DND-41 (cell line): ENCODE measurements at regions not wholly inside any gene's neighbourhood (a gene's known extent, or its start where the extent isn't known, plus 50 kb on each side); places are given as distances from the start of the nearest gene placed in this dataset.

ENCODE experiments used
- ATAC-seq: fragments of 200-7000 bp; cut with Tn5 transposase; 3 replicates; pipeline ENCODE4 v1.9.1; 2021; ENCODE audit warnings: low read depth; ENCODE audit not compliant: insufficient read depth
- DNase-seq: peaks from one replicate; pipeline ENCODE4 v3.0.0-alpha.2; 2020
- H2AFZ ChIP-seq: 2 replicates; pipeline ENCODE4 v1.6.0; 2012; ENCODE audit warnings: low read depth, low read length
- H3K27ac ChIP-seq: 2 replicates; pipeline ENCODE4 v1.5.1; 2012; ENCODE audit warnings: low read length, inconsistent platforms
- H3K27me3 ChIP-seq: fragments of 200-600 bp; sonication (generic); 2 replicates; pipeline ENCODE4 v1.6.0; 2012; ENCODE audit warnings: low read length, mild to moderate bottlenecking, inconsistent platforms; ENCODE audit not compliant: insufficient read depth, poor library complexity
- H3K36me3 ChIP-seq: 2 replicates; pipeline ENCODE4 v1.5.1; 2012; ENCODE audit warnings: low read length, inconsistent platforms; ENCODE audit not compliant: insufficient read depth
- H3K4me1 ChIP-seq: 2 replicates; pipeline ENCODE4 v1.5.1; 2012; ENCODE audit warnings: mild to moderate bottlenecking, low read length; ENCODE audit not compliant: insufficient read depth
- H3K4me2 ChIP-seq: 2 replicates; pipeline ENCODE4 v1.6.0; 2012; ENCODE audit warnings: mild to moderate bottlenecking, moderate library complexity, low read length, inconsistent platforms; ENCODE audit not compliant: insufficient read depth
- H3K4me3 ChIP-seq, 2 experiments: fragments of 200-600 bp in 1 of 2; shearing (Covaris generic) in 1 of 2; 2 replicates each; pipeline ENCODE4 v1.5.1; 2012 to 2016; ENCODE audit warnings: inconsistent platforms in 2 of 2, low read length in 2 of 2, mild to moderate bottlenecking in 2 of 2, low read depth in 1 of 2, moderate library complexity in 1 of 2
- H3K79me2 ChIP-seq: 2 replicates; pipeline ENCODE4 v1.6.0; 2012; ENCODE audit warnings: low read length, inconsistent platforms; ENCODE audit not compliant: insufficient read depth
- H3K9ac ChIP-seq: 2 replicates; pipeline ENCODE4 v1.6.0; 2012; ENCODE audit warnings: low read depth, mild to moderate bottlenecking, inconsistent platforms, low read length, moderate library complexity
- H3K9me3 ChIP-seq: 2 replicates; pipeline ENCODE4 v1.5.1; 2012; ENCODE audit warnings: low read length, moderate library complexity, mild to moderate bottlenecking, inconsistent platforms; ENCODE audit not compliant: insufficient read depth, severe bottlenecking
- H4K20me1 ChIP-seq: 2 replicates; pipeline ENCODE4 v1.6.0; 2012; ENCODE audit warnings: low read length; ENCODE audit not compliant: insufficient read depth
- CTCF ChIP-seq: IDR thresholded peaks from 2 replicates; pipeline ENCODE4 v1.5.1; 2012; ENCODE audit warnings: borderline replicate concordance, low read length, moderate library complexity, mild to moderate bottlenecking; ENCODE audit not compliant: poor library complexity, severe bottlenecking; ENCODE audit errors: extremely low read depth
- EZH2 ChIP-seq: IDR thresholded peaks from 3 replicates; pipeline ENCODE4 v1.6.1; 2012; ENCODE audit warnings: borderline replicate concordance, low read depth, mild to moderate bottlenecking, moderate library complexity, low read length, inconsistent platforms; ENCODE audit not compliant: severe bottlenecking

DNA sequence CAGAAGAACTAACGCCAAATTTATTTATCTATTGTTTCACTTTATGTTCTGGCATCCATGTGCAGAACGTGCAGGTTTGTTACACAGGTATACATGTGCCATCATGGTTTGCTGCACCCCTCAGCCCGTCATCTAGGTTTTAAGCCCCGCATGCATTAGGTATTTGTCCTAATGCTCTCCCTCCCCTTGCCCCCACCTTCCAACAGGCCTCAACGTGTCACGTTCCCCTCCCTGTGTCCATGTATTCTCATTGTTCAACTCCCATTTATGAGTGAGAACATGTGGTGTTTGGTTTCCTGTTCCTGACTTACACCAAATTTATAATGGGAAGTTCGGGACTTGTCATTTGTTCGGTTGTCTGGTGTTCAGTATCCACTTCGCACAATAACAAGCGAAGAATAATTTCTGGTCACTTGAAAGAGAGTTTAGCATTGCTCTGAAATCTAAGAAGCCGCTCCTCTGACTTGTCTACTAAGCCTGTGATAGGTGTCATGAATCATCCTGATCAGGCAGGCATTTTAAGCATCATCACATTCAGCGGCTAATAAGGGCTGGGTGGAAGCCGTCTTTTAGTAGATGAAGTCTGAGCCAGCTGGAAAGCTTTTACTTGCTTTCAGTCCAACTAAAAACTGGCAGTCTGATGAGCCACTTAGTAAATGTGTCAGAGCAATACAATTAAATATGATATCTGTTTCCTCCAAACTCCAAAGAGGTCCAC lies 1065.7 kb upstream of the PABPC4L start:
- H3K79me2 ChIP-seq, result no peaks in the 10 kb centered on the region
- no peaks in the 10 kb centered on the region for H3K9me3 ChIP-seq
- H3K4me3 ChIP-seq, result no peak overlapping the region
- H3K27me3 ChIP-seq, result no peaks in the 10 kb centered on the region
- DNase-seq (no peak), ATAC-seq (no peak)
- H3K4me1 ChIP-seq, result no peaks in the 10 kb centered on the region
- no peak overlapping the region for H2AFZ ChIP-seq
- no peaks in the 10 kb centered on the region for H3K36me3 ChIP-seq
- H3K4me2 ChIP-seq, result no peak overlapping the region
- H3K27ac ChIP-seq, result no peak overlapping the region
- no peaks in the 10 kb centered on the region for H4K20me1 ChIP-seq
- H3K9ac ChIP-seq, result no peak overlapping the region
- no peak for TF ChIP-seq EZH2
- no peak for TF ChIP-seq CTCF

GRCh38 chr4:135256111-135256510 lies 1054.5 kb upstream of the PABPC4L start:
- H2AFZ ChIP-seq, result no peak overlapping the region
- DNase-seq (no peak), ATAC-seq (no peak)
- TF ChIP-seq CTCF (no peak), EZH2 (no peak)
- H3K27me3 ChIP-seq, result no peaks in the 10 kb centered on the region
- no peaks in the 10 kb centered on the region for H3K9me3 ChIP-seq
- H3K9ac ChIP-seq, result no peak overlapping the region
- no peaks in the 10 kb centered on the region for H3K4me1 ChIP-seq
- no peaks in the 10 kb centered on the region for H3K36me3 ChIP-seq
- H3K27ac ChIP-seq, result no peak overlapping the region
- H4K20me1 ChIP-seq, result no peaks in the 10 kb centered on the region
- H3K4me2 ChIP-seq, result no peak overlapping the region
- H3K79me2 ChIP-seq, result no peaks in the 10 kb centered on the region
- H3K4me3 ChIP-seq, result no peak overlapping the region

DNA sequence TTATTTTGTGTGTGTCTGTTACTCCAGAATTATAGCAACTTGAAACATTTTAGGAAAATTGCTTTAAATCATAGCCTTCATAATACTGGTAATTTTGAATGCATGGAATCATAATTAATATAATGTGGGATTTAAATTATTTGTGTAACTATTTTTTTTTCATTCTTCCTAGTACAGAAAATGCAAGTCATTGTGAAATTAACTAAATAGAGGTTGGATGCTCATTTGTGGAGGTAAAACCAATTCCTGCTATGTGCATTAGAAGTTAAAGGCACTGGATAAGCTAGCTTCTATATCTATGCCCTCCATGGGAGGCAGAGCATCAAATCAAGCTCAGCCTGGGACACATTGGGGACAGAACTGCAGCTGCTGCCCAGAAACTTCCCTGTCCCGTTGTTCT lies 1048.5 kb upstream of the PABPC4L start:
- DNase-seq (no peak), ATAC-seq (no peak)
- H4K20me1 ChIP-seq, result no peaks in the 10 kb centered on the region
- H3K4me1 ChIP-seq, result no peaks in the 10 kb centered on the region
- no peak overlapping the region for H3K9ac ChIP-seq
- TF ChIP-seq EZH2 (no peak), CTCF (no peak)
- no peaks in the 10 kb centered on the region for H3K79me2 ChIP-seq
- H2AFZ ChIP-seq, result no peak overlapping the region
- no peaks in the 10 kb centered on the region for H3K27me3 ChIP-seq
- H3K4me3 ChIP-seq, result no peak overlapping the region
- no peaks in the 10 kb centered on the region for H3K9me3 ChIP-seq
- H3K4me2 ChIP-seq, result no peak overlapping the region
- H3K27ac ChIP-seq, result no peak overlapping the region
- H3K36me3 ChIP-seq, result no peaks in the 10 kb centered on the region

DNA sequence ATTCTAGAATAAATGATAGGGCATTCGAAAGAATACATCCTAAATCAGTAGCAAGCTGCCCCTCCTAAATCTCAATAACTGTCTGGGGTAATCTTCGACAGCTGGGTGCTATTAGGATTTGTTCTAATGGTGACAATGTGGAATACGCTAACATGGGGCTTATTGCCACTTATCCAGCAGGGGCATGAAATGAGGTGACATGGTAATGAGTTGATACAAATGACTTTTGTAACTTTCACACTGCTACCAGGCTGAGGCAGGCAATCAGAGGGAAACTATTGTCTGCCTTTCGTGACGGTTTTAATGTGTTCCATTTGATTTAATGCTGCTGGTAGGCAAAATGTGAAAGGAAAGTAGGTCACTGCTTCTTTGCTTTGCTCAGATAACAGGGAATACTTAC lies 1047.4 kb upstream of the PABPC4L start:
- H3K4me3 ChIP-seq, result no peak overlapping the region
- H3K4me1 ChIP-seq, result no peaks in the 10 kb centered on the region
- DNase-seq (no peak), ATAC-seq (no peak)
- no peak overlapping the region for H3K9ac ChIP-seq
- H4K20me1 ChIP-seq, result no peaks in the 10 kb centered on the region
- no peaks in the 10 kb centered on the region for H3K9me3 ChIP-seq
- no peak overlapping the region for H2AFZ ChIP-seq
- no peak overlapping the region for H3K4me2 ChIP-seq
- TF ChIP-seq EZH2 (no peak), CTCF (no peak)
- no peaks in the 10 kb centered on the region for H3K27me3 ChIP-seq
- H3K36me3 ChIP-seq, result no peaks in the 10 kb centered on the region
- H3K79me2 ChIP-seq, result no peaks in the 10 kb centered on the region
- H3K27ac ChIP-seq, result no peak overlapping the region
